ENCODE measurements at regions not wholly inside any gene's neighbourhood (a gene's known extent, or its start where the extent isn't known, plus 50 kb on each side); places are given as distances from the start of the nearest gene placed in this dataset.

DNA sequence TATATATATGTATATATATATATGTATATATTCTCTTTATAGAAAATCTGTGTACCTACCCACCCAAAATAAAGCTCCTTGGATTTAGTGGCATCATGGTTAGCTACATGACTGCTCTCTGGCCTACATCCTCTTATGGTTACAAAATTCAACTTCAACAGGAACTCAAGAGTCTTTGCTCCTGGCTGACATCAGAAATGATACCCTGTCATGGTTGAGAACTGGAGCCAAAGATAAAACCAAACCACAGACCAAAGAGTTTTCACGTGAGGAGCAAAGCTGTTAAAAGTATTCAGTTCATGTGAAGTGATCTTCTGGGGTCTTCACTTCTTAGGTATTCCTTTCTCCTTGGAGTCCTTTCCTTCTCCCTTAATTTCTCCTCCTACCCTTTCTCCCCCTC lies 476.3 kb downstream of the SOX11 start:
- TF ChIP-seq, protein P1, sequence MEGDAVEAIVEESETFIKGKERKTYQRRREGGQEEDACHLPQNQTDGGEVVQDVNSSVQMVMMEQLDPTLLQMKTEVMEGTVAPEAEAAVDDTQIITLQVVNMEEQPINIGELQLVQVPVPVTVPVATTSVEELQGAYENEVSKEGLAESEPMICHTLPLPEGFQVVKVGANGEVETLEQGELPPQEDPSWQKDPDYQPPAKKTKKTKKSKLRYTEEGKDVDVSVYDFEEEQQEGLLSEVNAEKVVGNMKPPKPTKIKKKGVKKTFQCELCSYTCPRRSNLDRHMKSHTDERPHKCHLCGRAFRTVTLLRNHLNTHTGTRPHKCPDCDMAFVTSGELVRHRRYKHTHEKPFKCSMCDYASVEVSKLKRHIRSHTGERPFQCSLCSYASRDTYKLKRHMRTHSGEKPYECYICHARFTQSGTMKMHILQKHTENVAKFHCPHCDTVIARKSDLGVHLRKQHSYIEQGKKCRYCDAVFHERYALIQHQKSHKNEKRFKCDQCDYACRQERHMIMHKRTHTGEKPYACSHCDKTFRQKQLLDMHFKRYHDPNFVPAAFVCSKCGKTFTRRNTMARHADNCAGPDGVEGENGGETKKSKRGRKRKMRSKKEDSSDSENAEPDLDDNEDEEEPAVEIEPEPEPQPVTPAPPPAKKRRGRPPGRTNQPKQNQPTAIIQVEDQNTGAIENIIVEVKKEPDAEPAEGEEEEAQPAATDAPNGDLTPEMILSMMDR (IDR thresholded peaks at IDR 0.05 in 4 of 5, conservative IDR thresholded peaks at IDR 0.05 in 1 of 5) = no peak
- no peak for TF ChIP-seq POLR2A (IDR thresholded peaks at IDR 0.05)

All from gastrocnemius medialis (tissue), 4 donors.